SU-DHL-6 (cell line): ENCODE measurements at regions not wholly inside any gene's neighbourhood (a gene's known extent, or its start where the extent isn't known, plus 50 kb on each side); places are given as distances from the start of the nearest gene placed in this dataset.

Experiments used
- H2AFZ ChIP-seq: fragments of 200-600 bp; sonication (generic); 2 replicates; pipeline ENCODE4 v1.6.1; 2014; ENCODE audit warnings: low read depth, mild to moderate bottlenecking, moderate library complexity, mixed read lengths, antibody characterized with exemption, low read length; ENCODE audit not compliant: severe bottlenecking
- H3F3A ChIP-seq: fragments of 200-600 bp; shearing (Covaris generic); 2 replicates; pipeline ENCODE4 v1.6.0; 2016; ENCODE audit warnings: antibody characterized with exemption, mild to moderate bottlenecking; ENCODE audit not compliant: insufficient read depth
- H3K27ac ChIP-seq: fragments of 200-600 bp; sonication (generic); 2 replicates; pipeline ENCODE4 v1.5.1; 2016; ENCODE audit warnings: low read depth, mild to moderate bottlenecking, low read length, moderate library complexity, mixed read lengths
- H3K27me3 ChIP-seq: fragments of 200-600 bp; sonication (generic), shearing (Covaris generic); 2 replicates; pipeline ENCODE4 v1.6.0; 2014; ENCODE audit warnings: mild to moderate bottlenecking, low read length
- H3K36me3 ChIP-seq: fragments of 200-600 bp; sonication (generic); 2 replicates; pipeline ENCODE4 v1.6.1; 2014; ENCODE audit warnings: mild to moderate bottlenecking, low read length, mixed read lengths
- H3K4me2 ChIP-seq: fragments of 300-600, 200-600 bp; shearing (Covaris generic), sonication (generic); 2 replicates; pipeline ENCODE4 v1.6.0; 2014; ENCODE audit warnings: low read length, low read depth, mild to moderate bottlenecking; ENCODE audit not compliant: poor library complexity, severe bottlenecking
- H3K4me3 ChIP-seq: fragments of 200-600 bp; sonication (generic); 2 replicates; pipeline ENCODE4 v1.5.1; 2014; ENCODE audit warnings: antibody characterized with exemption, low read length, mild to moderate bottlenecking, mixed read lengths; ENCODE audit not compliant: insufficient read depth, poor library complexity, severe bottlenecking
- H3K79me2 ChIP-seq: fragments of 200-600 bp; sonication (generic); 2 replicates; pipeline ENCODE4 v1.6.1; 2014; ENCODE audit warnings: mild to moderate bottlenecking, low read length, moderate library complexity; ENCODE audit not compliant: insufficient read depth
- H3K9ac ChIP-seq: fragments of 200-600 bp; sonication (generic); 2 replicates; pipeline ENCODE4 v1.7.0; 2014; ENCODE audit warnings: mild to moderate bottlenecking, low read length
- H3K9me2 ChIP-seq: fragments of 200-600 bp; sonication (generic); replicated peaks from 2 replicates; pipeline ENCODE4 v1.6.1; 2014; ENCODE audit warnings: low read length; ENCODE audit not compliant: insufficient read depth
- H3K9me3 ChIP-seq: fragments of 200-600 bp; sonication (generic); 2 replicates; pipeline ENCODE4 v1.6.1; 2014; ENCODE audit warnings: low read length, mixed read lengths; ENCODE audit not compliant: insufficient read depth
- H4K20me1 ChIP-seq: fragments of 200-600 bp; sonication (generic); 2 replicates; pipeline ENCODE4 v1.6.1; 2014; ENCODE audit warnings: low read depth, mild to moderate bottlenecking, antibody characterized with exemption, low read length, moderate library complexity, mixed read lengths
- CTCF ChIP-seq: fragments of 200-600 bp; sonication (generic); IDR thresholded peaks from one replicate; pipeline ENCODE4 v1.5.1; 2017; ENCODE audit warnings: antibody characterized with exemption, mild to moderate bottlenecking, low read length, moderate library complexity; ENCODE audit not compliant: insufficient read depth, poor library complexity, severe bottlenecking
- EZH2phosphoT487 ChIP-seq: fragments of 200-600 bp; sonication (generic), shearing (Covaris generic); conservative IDR thresholded peaks from 2 replicates; pipeline ENCODE4 v1.6.1; 2018; ENCODE audit warnings: mild to moderate bottlenecking, antibody characterized with exemption, low read length, moderate library complexity, mixed read lengths

- H3K4me3 ChIP-seq: no peak overlapping the region
- H4K20me1 ChIP-seq: no peaks in the 10 kb centered on the region
- H3K27me3 ChIP-seq: no peaks in the 10 kb centered on the region
- TF ChIP-seq EZH2phosphoT487: no peak
- H3K4me2 ChIP-seq: no peak overlapping the region
- H3K9me2 ChIP-seq: no peaks in the 10 kb centered on the region
- H3K79me2 ChIP-seq: no peaks in the 10 kb centered on the region
- no peak overlapping the region for H3K27ac ChIP-seq
- H3F3A ChIP-seq: no peaks in the 10 kb centered on the region
- H3K36me3 ChIP-seq: no peaks in the 10 kb centered on the region
- H3K9me3 ChIP-seq: no peaks in the 10 kb centered on the region
- no peak overlapping the region for H2AFZ ChIP-seq
- no peak overlapping the region for H3K9ac ChIP-seq
These were observed 126.9 kb upstream of the MAP3K1 start for GRCh38 chr5:56688402-56688801.

DNA sequence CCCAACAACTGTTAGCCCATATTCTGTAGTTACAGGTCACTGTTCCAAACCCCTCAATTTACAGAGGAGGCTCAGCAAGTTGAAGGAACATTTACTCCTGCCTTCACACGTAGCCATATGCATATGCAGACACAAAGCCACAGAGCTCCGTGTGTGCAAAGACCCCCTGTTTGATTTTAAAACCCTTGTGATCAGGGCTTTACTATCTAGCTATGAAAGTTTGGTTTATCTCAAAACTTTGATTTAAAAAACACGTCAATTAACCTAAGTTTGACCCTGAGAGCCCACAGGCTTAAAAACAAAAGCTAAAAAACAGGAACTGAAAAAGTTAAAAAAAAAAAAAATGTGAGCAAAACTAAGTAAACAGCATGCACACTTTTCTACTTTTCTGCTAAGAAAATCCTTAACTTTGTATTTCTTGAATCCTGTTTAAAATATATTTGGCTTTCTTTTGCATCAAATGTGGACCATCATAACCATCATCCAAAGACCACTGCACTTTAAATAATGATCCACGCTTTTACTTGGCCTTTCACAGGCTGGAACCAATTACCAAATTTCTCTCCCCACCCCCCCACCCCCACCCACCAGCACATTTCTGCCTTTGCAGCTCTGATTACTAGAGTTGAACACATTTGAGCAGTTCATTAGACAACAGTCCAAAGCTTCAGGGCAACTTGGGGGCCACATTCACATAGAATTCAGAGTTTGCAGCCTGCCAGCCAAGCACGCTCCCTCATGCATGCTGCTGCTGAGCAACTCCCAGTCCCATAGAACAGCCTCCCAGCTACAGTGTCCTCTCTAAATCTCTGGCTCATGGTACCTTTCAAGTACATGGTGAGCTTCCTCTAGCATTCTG, 128.8 kb upstream of the MAP3K1 start:
- H3K4me3 ChIP-seq: no peak overlapping the region
- H3K27me3 ChIP-seq: no peaks in the 10 kb centered on the region
- no peaks in the 10 kb centered on the region for H3K79me2 ChIP-seq
- TF ChIP-seq CTCF (no peak), EZH2phosphoT487 (no peak)
- no peaks in the 10 kb centered on the region for H4K20me1 ChIP-seq
- no peaks in the 10 kb centered on the region for H3K9me3 ChIP-seq
- no peak overlapping the region; the same call in 1 of the 2 replicates for H3K9ac ChIP-seq
- H3F3A ChIP-seq: no peaks in the 10 kb centered on the region
- H3K27ac ChIP-seq: peak overlapping the region; percentile 65
- no peak overlapping the region for H2AFZ ChIP-seq
- H3K9me2 ChIP-seq: no peaks in the 10 kb centered on the region
- peak overlapping the region; percentile 63 for H3K4me2 ChIP-seq
- no peaks in the 10 kb centered on the region for H3K36me3 ChIP-seq

- Histone ChIP-seq H3K4me2 (peak overlapping the region; percentile 63), H4K20me1 (no peaks in the 10 kb centered on the region), H3K9me2 (no peaks in the 10 kb centered on the region), H3K4me3 (no peak overlapping the region), H3K27ac (peak overlapping the region; percentile 65), H3K9ac (no peak overlapping the region; the same call in 1 of the 2 replicates), H3K9me3 (no peaks in the 10 kb centered on the region), H3F3A (no peaks in the 10 kb centered on the region), H3K27me3 (no peaks in the 10 kb centered on the region), H3K36me3 (no peaks in the 10 kb centered on the region), H2AFZ (no peak overlapping the region), H3K79me2 (no peaks in the 10 kb centered on the region)
- TF ChIP-seq EZH2phosphoT487 (no peak), CTCF (no peak)
These were observed 129.7 kb upstream of the MAP3K1 start for GRCh38 chr5:56685503-56686217.

- Histone ChIP-seq H3K27me3 (no peaks in the 10 kb centered on the region), H3K27ac (no peak overlapping the region), H3F3A (no peaks in the 10 kb centered on the region), H3K4me2 (no peak overlapping the region), H3K4me3 (no peak overlapping the region), H3K9ac (no peak overlapping the region), H2AFZ (no peak overlapping the region), H3K9me2 (no peaks in the 10 kb centered on the region), H3K9me3 (no peaks in the 10 kb centered on the region), H4K20me1 (no peaks in the 10 kb centered on the region), H3K36me3 (no peaks in the 10 kb centered on the region), H3K79me2 (no peaks in the 10 kb centered on the region)
- TF ChIP-seq EZH2phosphoT487 (no peak), CTCF (no peak)
These were observed 131.2 kb upstream of the MAP3K1 start for GRCh38 chr5:56684159-56684558.
